Liver (tissue), 8 donors: ENCODE measurements at regions not wholly inside any gene's neighbourhood (a gene's known extent, or its start where the extent isn't known, plus 50 kb on each side); places are given as distances from the start of the nearest gene placed in this dataset.

ENCODE experiments used
- DNase-seq: peaks from one replicate; pipeline ENCODE4 v3.0.0-alpha.2; 2017; ENCODE audit warnings: low spot score
- H3K27ac ChIP-seq, 2 donors: one replicate each; pipeline ENCODE4 v1.7.0; 2013; ENCODE audit warnings: inconsistent platforms in 2 of 2, low read length in 2 of 2, control low read depth in 1 of 2, low read depth in 1 of 2, mild to moderate bottlenecking in 1 of 2
- H3K27me3 ChIP-seq, 4 donors: one replicate each; pipeline versions ENCODE4 v1.6.1 to v1.7.0; 2013; ENCODE audit warnings: low read length in 3 of 4, inconsistent platforms in 1 of 4, mild to moderate bottlenecking in 1 of 4, moderate library complexity in 1 of 4; ENCODE audit not compliant: control insufficient read depth in 4 of 4, insufficient read depth in 4 of 4
- H3K36me3 ChIP-seq, 4 donors: one replicate each; pipeline versions ENCODE4 v1.6.1 to v1.7.0; 2013; ENCODE audit warnings: low read length in 3 of 4, mild to moderate bottlenecking in 3 of 4, low read depth in 1 of 4, moderate library complexity in 1 of 4; ENCODE audit not compliant: control insufficient read depth in 4 of 4, insufficient read depth in 3 of 4
- H3K4me1 ChIP-seq, 4 donors: one replicate each; pipeline versions ENCODE4 v1.6.1 to v1.7.0; 2013; ENCODE audit warnings: low read length in 3 of 4, mild to moderate bottlenecking in 3 of 4, moderate library complexity in 1 of 4; ENCODE audit not compliant: control insufficient read depth in 4 of 4, insufficient read depth in 4 of 4
- H3K4me3 ChIP-seq, 3 donors: one replicate each; pipeline versions ENCODE4 v1.6.1 to v1.7.0; 2013; ENCODE audit warnings: low read length in 3 of 3, control low read depth in 1 of 3, low read depth in 1 of 3, mild to moderate bottlenecking in 1 of 3
- H3K9ac ChIP-seq, 2 donors: one replicate each; pipeline ENCODE4 v1.7.0; 2013; ENCODE audit warnings: low read length in 2 of 2, mild to moderate bottlenecking in 2 of 2, moderate library complexity in 2 of 2, control low read depth in 1 of 2, low read depth in 1 of 2
- H3K9me3 ChIP-seq, 4 donors: one replicate each; pipeline versions ENCODE4 v1.6.1 to v1.7.0; 2013; ENCODE audit warnings: low read length in 3 of 4; ENCODE audit not compliant: control insufficient read depth in 4 of 4
- ATF3 ChIP-seq: IDR thresholded peaks from 2 replicates; pipeline ENCODE4 v1.6.1; 2016; ENCODE audit warnings: antibody characterized with exemption
- CTCF ChIP-seq: fragments of 150-350 bp; IDR thresholded peaks from 2 replicates; pipeline ENCODE4 v1.5.1; 2017; ENCODE audit warnings: improper control_type of control experiment, low read depth, low read length; ENCODE audit not compliant: missing input control
- EGR1 ChIP-seq, 2 donors: IDR thresholded peaks; 2 replicates each; pipeline ENCODE4 v1.6.1; 2016 to 2018; ENCODE audit warnings: antibody characterized with exemption in 2 of 2, low read depth in 2 of 2
- FOXA1 ChIP-seq: IDR thresholded peaks from 2 replicates; pipeline ENCODE4 v1.6.1; 2016; ENCODE audit warnings: antibody characterized with exemption
- GABPA ChIP-seq, 2 donors: IDR thresholded peaks in 1 of 2; conservative IDR thresholded peaks in 1 of 2; 2 replicates each; pipeline ENCODE4 v1.6.1; 2016; ENCODE audit warnings: antibody characterized with exemption in 2 of 2, mild to moderate bottlenecking in 1 of 2, moderate library complexity in 1 of 2
- HNF4A ChIP-seq, 2 donors: conservative IDR thresholded peaks; 2 replicates each; pipeline ENCODE4 v1.6.1; 2016; ENCODE audit warnings: antibody characterized with exemption in 2 of 2, mild to moderate bottlenecking in 2 of 2
- HNF4G ChIP-seq: IDR thresholded peaks from 2 replicates; pipeline ENCODE4 v1.6.1; 2016; ENCODE audit warnings: antibody characterized with exemption
- JUND ChIP-seq, 2 donors: IDR thresholded peaks; 2 replicates each; pipeline ENCODE4 v1.6.1; 2016; ENCODE audit warnings: antibody characterized with exemption in 2 of 2
- NR2F2 ChIP-seq: IDR thresholded peaks from 2 replicates; pipeline ENCODE4 v1.6.1; 2016; ENCODE audit warnings: antibody characterized with exemption
- RAD21 ChIP-seq, 2 donors: IDR thresholded peaks; 2 replicates each; pipeline ENCODE4 v1.6.1; 2016; ENCODE audit warnings: antibody characterized with exemption in 2 of 2, mild to moderate bottlenecking in 2 of 2
- RXRA ChIP-seq, 2 donors: IDR thresholded peaks; 2 replicates each; pipeline ENCODE4 v1.6.1; 2017 to 2018; ENCODE audit warnings: antibody characterized with exemption in 2 of 2, mild to moderate bottlenecking in 1 of 2
- SP1 ChIP-seq: IDR thresholded peaks from 2 replicates; pipeline ENCODE4 v1.6.1; 2018; ENCODE audit warnings: antibody characterized with exemption, mild to moderate bottlenecking
- TAF1 ChIP-seq: conservative IDR thresholded peaks from 2 replicates; pipeline ENCODE4 v1.6.1; 2016; ENCODE audit warnings: antibody characterized with exemption, mild to moderate bottlenecking
- YY1 ChIP-seq: IDR thresholded peaks from 2 replicates; pipeline ENCODE4 v1.6.1; 2016; ENCODE audit warnings: antibody characterized with exemption, mild to moderate bottlenecking
- ZBTB33 ChIP-seq: IDR thresholded peaks from 2 replicates; pipeline ENCODE4 v1.6.1; 2016; ENCODE audit warnings: antibody characterized with exemption
- WGBS: extraction: QIAGEN DNeasy Blood & Tissue Kit; methylation state at CpG from one replicate; pipeline ENCODE4 v1.1.7; 2013; 5-methylcytosine and 5-hydroxymethylcytosine counted together
- donor health status: healthy.
- donor health status: healthy.
- donor health status: healthy.
- donor health status: healthy.
- donor health status: healthy.

GRCh38 chrX:128897621-128898020, 625.7 kb downstream of the SMARCA1 start:
- no peak for DNase-seq
- Histone ChIP-seq H3K4me1 (no peaks in the 10 kb centered on the region), H3K4me3 (no peak overlapping the region), H3K27me3 (no peaks in the 10 kb centered on the region), H3K9me3 (no peaks in the 10 kb centered on the region), H3K27ac (no peak overlapping the region), H3K36me3 (no peaks in the 10 kb centered on the region), H3K9ac (no peak overlapping the region)
- WGBS = 67% methylated on average over 3 of the region's 3 CpGs
- TF ChIP-seq FOXA1 (no peak), JUND (IDR thresholded peaks at IDR 0.05) (no peak), EGR1 (IDR thresholded peaks at IDR 0.05; ENCODE audit: low read depth in 2 of 2) (no peak), RXRA (IDR thresholded peaks at IDR 0.05) (no peak), HNF4A (conservative IDR thresholded peaks at IDR 0.05) (no peak), HNF4G (no peak), GABPA (IDR thresholded peaks at IDR 0.05 in 1 of 2, conservative IDR thresholded peaks at IDR 0.05 in 1 of 2) (no peak), SP1 (no peak), NR2F2 (no peak), CTCF (no peak), TAF1 (no peak), RAD21 (IDR thresholded peaks at IDR 0.05) (no peak), ZBTB33 (no peak)

- TF ChIP-seq YY1 = no peak
- no peak for TF ChIP-seq HNF4G
- no peak for TF ChIP-seq JUND (IDR thresholded peaks at IDR 0.05)
- TF ChIP-seq FOXA1 = no peak
- TF ChIP-seq RAD21 (IDR thresholded peaks at IDR 0.05) = no peak
- TF ChIP-seq ATF3 = no peak
- TF ChIP-seq CTCF = no peak
- Histone ChIP-seq H3K36me3 (no peaks in the 10 kb centered on the region), H3K9ac (no peak overlapping the region), H3K4me1 (no peaks in the 10 kb centered on the region), H3K4me3 (no peak overlapping the region), H3K27ac (no peak overlapping the region), H3K27me3 (no peaks in the 10 kb centered on the region), H3K9me3 (no peaks in the 10 kb centered on the region)
- no peak for DNase-seq
- 88% methylated on average over 7 of the region's 7 CpGs for WGBS
Measured at GRCh38 chrX:128891554-128891953, 631.7 kb downstream of the SMARCA1 start.
